ENCODE measurements at regions not wholly inside any gene's neighbourhood (a gene's known extent, or its start where the extent isn't known, plus 50 kb on each side); places are given as distances from the start of the nearest gene placed in this dataset.

DNA sequence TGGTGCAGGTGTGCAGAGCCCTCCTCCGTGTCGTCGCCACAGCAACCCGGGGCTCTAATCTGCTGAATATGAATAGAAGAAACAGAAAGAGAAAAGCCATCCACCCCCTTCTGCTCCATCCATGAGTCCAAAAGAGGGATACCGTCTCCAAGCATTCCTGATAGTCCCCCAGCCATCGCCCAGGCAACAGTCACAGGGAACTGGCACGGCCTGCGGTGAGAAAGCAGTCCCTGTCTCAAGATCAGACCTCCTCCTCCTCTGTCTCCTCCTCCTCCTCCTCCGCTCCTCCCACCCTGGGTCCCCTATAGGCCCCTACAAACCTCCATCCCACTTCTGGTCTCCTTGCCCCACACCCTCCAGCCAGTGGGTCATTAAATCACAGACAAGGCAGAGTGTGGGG is 308.1 kb upstream of the MPDZ start:
- peak; percentile 76 for TF ChIP-seq EGR2 (tag by site-specific recombination; IDR thresholded peaks at IDR 0.05; ENCODE audit: low read depth)
- no peak for TF ChIP-seq YY2 (tag by site-specific recombination; IDR thresholded peaks at IDR 0.05)
- no peak for TF ChIP-seq KLF7 (tag by site-specific recombination; IDR thresholded peaks at IDR 0.05; ENCODE audit: borderline replicate concordance)
- peak; percentile 73 for TF ChIP-seq ZFHX2 (tag by site-specific recombination; conservative IDR thresholded peaks at IDR 0.05)
- Histone ChIP-seq H3K4me3 (ENCODE audit: low read depth, low read length) (no peak overlapping the region), H3K9me3 (ENCODE audit: control insufficient read depth, insufficient read depth, low read depth, low read length) (no peaks in the 10 kb centered on the region), H3K36me3 (ENCODE audit: control insufficient read depth in 2 of 2, insufficient read depth in 1 of 2, low read length in 2 of 2) (no peaks in the 10 kb centered on the region), H3K27ac (ENCODE audit: extremely low read depth, low read depth, low read length) (peak overlapping the region; percentile 62), H3K4me1 (ENCODE audit: control insufficient read depth, insufficient read depth, low read length) (peaks cover 22% of the 10 kb centered on the region)
- ChIA-PET CTCF (interaction anchor here (0.9 kb wide), 1 partner anchor 58 kb away, joined by 6 read pairs; no protein-coding TSS in a partner anchor), POLR2A (no interaction called here)

DNA sequence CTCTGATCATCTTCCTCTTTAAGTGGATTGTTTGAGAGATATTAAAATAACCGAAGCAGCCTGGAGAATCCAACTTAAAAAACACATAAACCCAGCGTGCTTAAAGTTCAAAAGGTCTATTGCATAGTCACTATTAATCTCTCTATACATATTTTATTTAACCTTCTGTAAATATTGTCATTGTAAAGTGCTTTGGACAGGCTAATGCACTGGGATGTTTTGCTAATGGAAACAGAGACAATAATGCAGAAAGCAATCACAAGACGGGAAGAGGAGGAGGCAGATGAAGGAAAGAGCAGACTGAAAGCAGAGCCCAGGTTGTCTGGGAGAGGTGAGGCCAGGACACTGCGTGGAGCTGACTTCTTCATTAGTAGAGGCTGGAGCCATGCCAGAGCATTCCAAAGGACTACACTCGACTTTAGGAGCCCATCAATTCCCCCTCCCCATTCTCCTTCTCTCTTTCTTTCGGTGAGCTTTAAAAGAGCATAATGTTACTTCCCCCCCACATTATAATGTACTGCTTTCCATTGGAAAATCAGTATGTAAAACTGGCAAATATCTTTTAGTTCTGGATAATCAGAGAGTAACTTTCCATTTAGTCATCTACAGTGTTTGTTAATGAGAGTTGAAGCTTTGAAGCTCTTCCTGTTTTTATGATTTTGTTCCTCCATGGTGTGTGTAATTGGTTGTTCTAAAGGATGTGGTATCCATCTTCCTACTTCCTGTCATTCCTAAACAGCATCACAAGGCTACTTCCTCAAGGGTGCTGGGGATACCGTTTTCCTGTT is 307.3 kb upstream of the MPDZ start:
- no peak overlapping the region; the same call in 1 of the 2 replicates for H3K27ac ChIP-seq (ENCODE audit: extremely low read depth, low read depth, low read length)
- ChIA-PET POLR2A (no interaction called here), CTCF (interaction anchor here (0.7 kb wide), 1 partner anchor 43 kb away, joined by 3 read pairs; no protein-coding TSS in a partner anchor)
- no peak overlapping the region for H3K4me3 ChIP-seq (ENCODE audit: low read depth, low read length)
- H3K36me3 ChIP-seq (ENCODE audit: control insufficient read depth in 2 of 2, insufficient read depth in 1 of 2, low read length in 2 of 2) = no peaks in the 10 kb centered on the region
- H3K4me1 ChIP-seq (ENCODE audit: control insufficient read depth, insufficient read depth, low read length) = peaks cover 22% of the 10 kb centered on the region
- TF ChIP-seq, protein P1, sequence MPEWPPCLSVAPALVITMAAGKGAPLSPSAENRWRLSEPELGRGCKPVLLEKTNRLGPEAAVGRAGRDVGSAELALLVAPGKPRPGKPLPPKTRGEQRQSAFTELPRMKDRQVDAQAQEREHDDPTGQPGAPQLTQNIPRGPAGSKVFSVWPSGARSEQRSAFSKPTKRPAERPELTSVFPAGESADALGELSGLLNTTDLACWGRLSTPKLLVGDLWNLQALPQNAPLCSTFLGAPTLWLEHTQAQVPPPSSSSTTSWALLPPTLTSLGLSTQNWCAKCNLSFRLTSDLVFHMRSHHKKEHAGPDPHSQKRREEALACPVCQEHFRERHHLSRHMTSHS (tag by site-specific recombination; IDR thresholded peaks at IDR 0.05) = no peak
- TF ChIP-seq, protein P2, sequence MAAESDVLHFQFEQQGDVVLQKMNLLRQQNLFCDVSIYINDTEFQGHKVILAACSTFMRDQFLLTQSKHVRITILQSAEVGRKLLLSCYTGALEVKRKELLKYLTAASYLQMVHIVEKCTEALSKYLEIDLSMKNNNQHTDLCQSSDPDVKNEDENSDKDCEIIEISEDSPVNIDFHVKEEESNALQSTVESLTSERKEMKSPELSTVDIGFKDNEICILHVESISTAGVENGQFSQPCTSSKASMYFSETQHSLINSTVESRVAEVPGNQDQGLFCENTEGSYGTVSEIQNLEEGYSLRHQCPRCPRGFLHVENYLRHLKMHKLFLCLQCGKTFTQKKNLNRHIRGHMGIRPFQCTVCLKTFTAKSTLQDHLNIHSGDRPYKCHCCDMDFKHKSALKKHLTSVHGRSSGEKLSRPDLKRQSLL (tag by site-specific recombination; IDR thresholded peaks at IDR 0.05) = no peak
- TF ChIP-seq EGR2 (tag by site-specific recombination; IDR thresholded peaks at IDR 0.05; ENCODE audit: low read depth) = no peak
- no peak for TF ChIP-seq REPIN1 (tag by site-specific recombination; IDR thresholded peaks at IDR 0.05; ENCODE audit: low read depth)
- TF ChIP-seq, protein P3, sequence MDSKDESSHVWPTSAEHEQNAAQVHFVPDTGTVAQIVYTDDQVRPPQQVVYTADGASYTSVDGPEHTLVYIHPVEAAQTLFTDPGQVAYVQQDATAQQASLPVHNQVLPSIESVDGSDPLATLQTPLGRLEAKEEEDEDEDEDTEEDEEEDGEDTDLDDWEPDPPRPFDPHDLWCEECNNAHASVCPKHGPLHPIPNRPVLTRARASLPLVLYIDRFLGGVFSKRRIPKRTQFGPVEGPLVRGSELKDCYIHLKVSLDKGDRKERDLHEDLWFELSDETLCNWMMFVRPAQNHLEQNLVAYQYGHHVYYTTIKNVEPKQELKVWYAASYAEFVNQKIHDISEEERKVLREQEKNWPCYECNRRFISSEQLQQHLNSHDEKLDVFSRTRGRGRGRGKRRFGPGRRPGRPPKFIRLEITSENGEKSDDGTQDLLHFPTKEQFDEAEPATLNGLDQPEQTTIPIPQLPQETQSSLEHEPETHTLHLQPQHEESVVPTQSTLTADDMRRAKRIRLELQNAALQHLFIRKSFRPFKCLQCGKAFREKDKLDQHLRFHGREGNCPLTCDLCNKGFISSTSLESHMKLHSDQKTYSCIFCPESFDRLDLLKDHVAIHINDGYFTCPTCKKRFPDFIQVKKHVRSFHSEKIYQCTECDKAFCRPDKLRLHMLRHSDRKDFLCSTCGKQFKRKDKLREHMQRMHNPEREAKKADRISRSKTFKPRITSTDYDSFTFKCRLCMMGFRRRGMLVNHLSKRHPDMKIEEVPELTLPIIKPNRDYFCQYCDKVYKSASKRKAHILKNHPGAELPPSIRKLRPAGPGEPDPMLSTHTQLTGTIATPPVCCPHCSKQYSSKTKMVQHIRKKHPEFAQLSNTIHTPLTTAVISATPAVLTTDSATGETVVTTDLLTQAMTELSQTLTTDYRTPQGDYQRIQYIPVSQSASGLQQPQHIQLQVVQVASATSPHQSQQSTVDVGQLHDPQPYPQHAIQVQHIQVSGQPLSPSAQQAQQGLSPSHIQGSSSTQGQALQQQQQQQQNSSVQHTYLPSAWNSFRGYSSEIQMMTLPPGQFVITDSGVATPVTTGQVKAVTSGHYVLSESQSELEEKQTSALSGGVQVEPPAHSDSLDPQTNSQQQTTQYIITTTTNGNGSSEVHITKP (tag by site-specific recombination; IDR thresholded peaks at IDR 0.05) = peak; percentile 42; the same call in 1 of the 2 replicates
- TF ChIP-seq ZNF221 (tag by site-specific recombination; IDR thresholded peaks at IDR 0.05; ENCODE audit: borderline replicate concordance) = no peak
- H3K9me3 ChIP-seq (ENCODE audit: control insufficient read depth, insufficient read depth, low read depth, low read length) = no peaks in the 10 kb centered on the region

DNA sequence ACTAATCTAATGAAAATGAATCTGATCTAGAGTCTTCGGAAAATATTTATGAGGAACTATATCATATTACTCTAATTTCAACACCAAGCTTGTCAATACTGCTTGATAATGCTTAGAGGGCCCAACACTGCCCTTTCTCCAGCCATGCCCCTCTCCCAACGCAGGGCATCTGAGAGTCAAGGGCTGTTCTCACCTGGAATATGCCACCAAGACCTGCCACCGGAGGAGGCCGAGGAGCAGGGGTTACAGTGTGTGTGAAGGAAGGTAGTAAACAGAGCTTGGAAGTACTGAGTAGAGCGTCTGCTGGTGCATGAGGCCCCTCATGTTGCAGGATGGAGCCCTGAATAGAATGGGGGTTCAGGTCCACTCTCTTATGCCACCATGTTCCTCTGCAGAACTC is 301.3 kb upstream of the MPDZ start:
- no peaks in the 10 kb centered on the region for H3K9me3 ChIP-seq (ENCODE audit: control insufficient read depth, insufficient read depth, low read depth, low read length)
- no peak overlapping the region for H3K4me3 ChIP-seq (ENCODE audit: low read depth, low read length)
- ChIA-PET CTCF (interaction anchor here (1.2 kb wide), 1 partner anchor 12 kb away, joined by 8 read pairs; no protein-coding TSS in a partner anchor), POLR2A (no interaction called here)
- no peak for TF ChIP-seq ZNF548 (tag by site-specific recombination; IDR thresholded peaks at IDR 0.05)
- TF ChIP-seq ZNF585B (tag by site-specific recombination; IDR thresholded peaks at IDR 0.05) = no peak
- TF ChIP-seq ZNF664 (tag by site-specific recombination; IDR thresholded peaks at IDR 0.05) = no peak
- TF ChIP-seq, protein P3 (tag by site-specific recombination; IDR thresholded peaks at IDR 0.05) = no peak
- TF ChIP-seq KLF9 (tag by site-specific recombination; IDR thresholded peaks at IDR 0.05; ENCODE audit: low read depth) = no peak
- no peak for TF ChIP-seq ZIC2 (tag by site-specific recombination; IDR thresholded peaks at IDR 0.05)
- TF ChIP-seq ZNF433 (tag by site-specific recombination; IDR thresholded peaks at IDR 0.05; ENCODE audit: low read depth) = no peak
- no peak for TF ChIP-seq ZNF23 (tag by site-specific recombination; IDR thresholded peaks at IDR 0.05; ENCODE audit: borderline replicate concordance)
- no peaks in the 10 kb centered on the region for H3K36me3 ChIP-seq (ENCODE audit: control insufficient read depth in 2 of 2, insufficient read depth in 1 of 2, low read length in 2 of 2)
- no peaks in the 10 kb centered on the region for H3K4me1 ChIP-seq (ENCODE audit: control insufficient read depth, insufficient read depth, low read length)
- H3K27ac ChIP-seq (ENCODE audit: extremely low read depth, low read depth, low read length) = no peak overlapping the region

Data from HEK293 (cell line).